ENCODE measurements at regions not wholly inside any gene's neighbourhood (a gene's known extent, or its start where the extent isn't known, plus 50 kb on each side); places are given as distances from the start of the nearest gene placed in this dataset.

DNA sequence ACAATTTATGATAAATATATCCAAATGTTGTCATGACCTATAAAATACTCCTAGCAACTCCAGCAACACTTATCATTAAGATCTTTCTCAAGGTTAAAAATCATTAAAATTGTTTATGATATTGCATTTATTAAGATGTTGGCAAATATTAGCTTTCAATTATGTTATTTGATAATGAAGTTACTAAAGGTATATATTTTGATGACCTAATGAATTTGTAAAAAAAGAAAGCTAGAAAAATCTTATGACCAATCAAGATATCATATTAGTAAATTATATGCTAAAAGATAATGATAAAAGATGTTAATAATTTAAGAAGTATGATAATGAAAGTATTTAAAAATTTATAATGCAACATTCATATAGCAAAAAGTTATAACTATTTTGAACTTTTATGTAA, 66.3 kb upstream of the RAB18 start:
- H3K27me3 ChIP-seq (ENCODE audit: control insufficient read depth, insufficient read depth, low read length, poor library complexity, severe bottlenecking): no peaks in the 10 kb centered on the region
- H3K9me3 ChIP-seq (ENCODE audit: control insufficient read depth, low read length): no peaks in the 10 kb centered on the region
- H3K36me3 ChIP-seq (ENCODE audit: control insufficient read depth, insufficient read depth, low read length): no peaks in the 10 kb centered on the region
- no peak overlapping the region for H3K27ac ChIP-seq (ENCODE audit: insufficient read depth, low read depth, low read length, poor library complexity, severe bottlenecking)
- no peak overlapping the region for H3K4me3 ChIP-seq (ENCODE audit: insufficient read depth, low read depth, low read length)
- H3K4me1 ChIP-seq (ENCODE audit: control insufficient read depth, insufficient read depth, low read length): no peaks in the 10 kb centered on the region

DNA sequence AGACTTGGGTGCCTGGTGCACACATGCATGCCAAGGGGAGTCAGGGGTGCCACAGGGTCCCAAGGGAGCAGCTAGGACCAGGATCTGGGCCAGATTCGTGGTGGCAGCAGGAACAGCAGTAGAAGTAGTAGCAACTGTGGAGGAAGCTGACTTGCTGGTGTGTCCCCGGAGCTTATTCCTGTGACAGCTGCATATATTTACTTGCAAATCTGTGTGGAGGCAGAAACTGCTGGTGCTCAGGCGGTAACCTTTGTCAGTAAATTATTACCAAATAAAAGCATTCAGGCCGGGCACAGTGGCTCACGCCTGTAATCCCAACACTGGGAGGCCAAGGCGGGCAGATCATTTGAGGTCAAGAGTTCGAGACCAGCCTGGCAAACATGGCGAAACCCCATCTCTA, 67.4 kb upstream of the RAB18 start:
- no peaks in the 10 kb centered on the region for H3K9me3 ChIP-seq (ENCODE audit: control insufficient read depth, low read length)
- H3K4me1 ChIP-seq (ENCODE audit: control insufficient read depth, insufficient read depth, low read length): no peaks in the 10 kb centered on the region
- no peak overlapping the region for H3K27ac ChIP-seq (ENCODE audit: insufficient read depth, low read depth, low read length, poor library complexity, severe bottlenecking)
- 80 to 84% methylated on average over 8 of the region's 8 CpGs for WGBS, 2 experiments
- H3K4me3 ChIP-seq (ENCODE audit: insufficient read depth, low read depth, low read length): no peak overlapping the region
- no peaks in the 10 kb centered on the region for H3K27me3 ChIP-seq (ENCODE audit: control insufficient read depth, insufficient read depth, low read length, poor library complexity, severe bottlenecking)
- no peaks in the 10 kb centered on the region for H3K36me3 ChIP-seq (ENCODE audit: control insufficient read depth, insufficient read depth, low read length)

DNA sequence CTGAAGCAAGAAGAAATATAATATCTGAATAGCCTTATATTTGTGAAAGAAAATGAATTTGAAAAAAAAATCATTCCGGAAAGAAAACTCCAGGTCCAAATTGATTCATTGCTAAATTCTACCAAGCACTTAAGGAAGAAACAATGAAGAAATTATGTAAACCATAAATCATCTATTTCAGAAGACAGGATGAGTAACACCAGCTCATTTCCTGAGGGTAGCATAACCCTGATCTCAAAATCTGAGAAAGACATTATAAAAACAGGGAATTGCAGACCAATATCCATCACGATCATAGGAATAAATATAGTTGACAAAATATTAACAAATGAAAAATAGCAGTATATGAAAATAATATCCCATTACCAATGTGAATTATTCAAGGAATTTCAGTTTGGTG, 70.1 kb upstream of the RAB18 start:
- Histone ChIP-seq H3K9me3 (ENCODE audit: control insufficient read depth, low read length) (no peaks in the 10 kb centered on the region), H3K4me1 (ENCODE audit: control insufficient read depth, insufficient read depth, low read length) (no peaks in the 10 kb centered on the region), H3K4me3 (ENCODE audit: insufficient read depth, low read depth, low read length) (no peak overlapping the region), H3K27ac (ENCODE audit: insufficient read depth, low read depth, low read length, poor library complexity, severe bottlenecking) (no peak overlapping the region), H3K36me3 (ENCODE audit: control insufficient read depth, insufficient read depth, low read length) (no peaks in the 10 kb centered on the region), H3K27me3 (ENCODE audit: control insufficient read depth, insufficient read depth, low read length, poor library complexity, severe bottlenecking) (no peaks in the 10 kb centered on the region)
- 89 to 100% methylated on average over 1 of the region's 2 CpGs for WGBS, 2 experiments

DNA sequence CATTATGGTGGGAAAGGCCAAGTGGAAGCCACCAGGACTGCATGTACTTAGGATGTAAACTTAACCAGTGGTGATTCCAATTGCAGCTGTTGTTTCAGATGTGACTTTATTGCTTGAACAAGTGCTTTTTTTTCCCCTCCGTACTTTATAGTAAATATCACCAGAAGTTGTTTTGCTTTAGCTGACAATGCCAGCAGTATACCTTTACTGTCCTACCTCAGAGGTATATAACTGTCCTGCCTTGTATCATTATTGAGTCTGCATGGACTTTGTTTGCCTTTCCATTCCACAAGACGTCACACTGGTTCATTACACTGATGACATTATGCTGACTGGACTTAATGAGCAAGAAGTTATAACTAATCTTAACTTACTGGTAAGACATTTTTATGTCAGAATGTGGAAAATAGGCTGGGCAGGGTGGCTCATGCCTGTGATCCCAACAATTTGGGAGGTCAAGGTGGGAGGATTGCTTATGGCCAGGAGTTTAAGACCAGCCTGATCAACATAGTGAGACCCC, 77.1 kb upstream of the RAB18 start:
- no peaks in the 10 kb centered on the region for H3K4me1 ChIP-seq (ENCODE audit: control insufficient read depth, insufficient read depth, low read length)
- H3K27me3 ChIP-seq (ENCODE audit: control insufficient read depth, insufficient read depth, low read length, poor library complexity, severe bottlenecking): no peaks in the 10 kb centered on the region
- no peaks in the 10 kb centered on the region for H3K36me3 ChIP-seq (ENCODE audit: control insufficient read depth, insufficient read depth, low read length)
- no peak overlapping the region for H3K27ac ChIP-seq (ENCODE audit: insufficient read depth, low read depth, low read length, poor library complexity, severe bottlenecking)
- no peak overlapping the region for H3K4me3 ChIP-seq (ENCODE audit: insufficient read depth, low read depth, low read length)
- 89 to 97% methylated on average over 2 of the region's 2 CpGs for WGBS, 2 experiments
- H3K9me3 ChIP-seq (ENCODE audit: control insufficient read depth, low read length): no peaks in the 10 kb centered on the region

DNA sequence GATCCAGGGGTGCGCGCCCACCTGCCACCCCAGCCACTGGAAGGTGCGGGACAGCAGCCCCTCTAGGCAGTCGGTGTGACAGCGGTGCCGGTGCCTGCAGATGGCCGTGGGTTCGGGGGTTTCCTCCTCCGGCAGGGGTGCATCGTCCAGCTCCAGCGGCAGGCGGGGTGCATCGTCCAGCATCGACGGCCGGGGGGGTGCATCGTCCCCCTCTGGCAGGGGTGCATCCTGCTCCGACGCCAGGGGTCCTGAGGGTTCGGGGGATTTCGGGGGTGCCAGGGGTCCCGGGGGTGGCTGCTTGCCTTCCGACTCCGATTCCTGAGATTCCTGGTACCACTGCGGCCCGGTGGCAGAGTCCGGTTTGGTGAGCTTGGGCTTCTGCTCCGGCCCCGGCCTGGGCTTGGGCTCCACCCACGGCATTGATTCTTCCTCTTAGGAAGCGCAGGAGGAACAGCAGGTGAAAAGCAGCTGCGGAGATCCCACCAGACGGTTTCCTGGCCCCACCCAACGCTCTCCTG, 90.2 kb upstream of the RAB18 start:
- H3K9me3 ChIP-seq (ENCODE audit: control insufficient read depth, low read length): no peaks in the 10 kb centered on the region
- no peak overlapping the region for H3K27ac ChIP-seq (ENCODE audit: insufficient read depth, low read depth, low read length, poor library complexity, severe bottlenecking)
- no peaks in the 10 kb centered on the region for H3K4me1 ChIP-seq (ENCODE audit: control insufficient read depth, insufficient read depth, low read length)
- H3K36me3 ChIP-seq (ENCODE audit: control insufficient read depth, insufficient read depth, low read length): no peaks in the 10 kb centered on the region
- H3K27me3 ChIP-seq (ENCODE audit: control insufficient read depth, insufficient read depth, low read length, poor library complexity, severe bottlenecking): no peaks in the 10 kb centered on the region
- H3K4me3 ChIP-seq (ENCODE audit: insufficient read depth, low read depth, low read length): no peak overlapping the region
- WGBS, 2 experiments: 95 to 96% methylated on average over 34 of the region's 34 CpGs

DNA sequence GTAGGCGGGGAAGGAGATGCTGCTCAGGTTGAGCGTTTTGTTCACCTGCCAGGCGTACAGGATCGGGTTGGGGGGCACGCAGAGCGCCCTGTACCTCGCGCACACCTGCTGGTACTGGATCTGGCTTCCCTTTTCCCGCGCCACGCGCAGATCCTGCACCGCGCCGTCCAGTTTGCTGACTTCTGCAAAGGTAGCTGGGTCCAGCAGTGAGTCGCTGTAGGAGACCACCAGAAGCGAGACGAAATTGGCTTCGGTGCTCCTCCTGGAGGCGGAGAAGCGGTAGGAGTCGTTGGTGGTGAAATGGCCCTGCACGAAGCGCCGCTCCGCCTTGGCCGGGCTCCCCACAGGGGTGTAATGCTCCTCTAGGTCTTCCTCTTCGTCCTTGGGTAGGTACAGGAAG, 90.7 kb upstream of the RAB18 start:
- no peaks in the 10 kb centered on the region for H3K27me3 ChIP-seq (ENCODE audit: control insufficient read depth, insufficient read depth, low read length, poor library complexity, severe bottlenecking)
- no peaks in the 10 kb centered on the region for H3K36me3 ChIP-seq (ENCODE audit: control insufficient read depth, insufficient read depth, low read length)
- H3K9me3 ChIP-seq (ENCODE audit: control insufficient read depth, low read length): no peaks in the 10 kb centered on the region
- H3K4me3 ChIP-seq (ENCODE audit: insufficient read depth, low read depth, low read length): no peak overlapping the region
- H3K4me1 ChIP-seq (ENCODE audit: control insufficient read depth, insufficient read depth, low read length): no peaks in the 10 kb centered on the region
- no peak overlapping the region for H3K27ac ChIP-seq (ENCODE audit: insufficient read depth, low read depth, low read length, poor library complexity, severe bottlenecking)
- WGBS, 2 experiments: 96% methylated on average over 28 of the region's 28 CpGs

DNA sequence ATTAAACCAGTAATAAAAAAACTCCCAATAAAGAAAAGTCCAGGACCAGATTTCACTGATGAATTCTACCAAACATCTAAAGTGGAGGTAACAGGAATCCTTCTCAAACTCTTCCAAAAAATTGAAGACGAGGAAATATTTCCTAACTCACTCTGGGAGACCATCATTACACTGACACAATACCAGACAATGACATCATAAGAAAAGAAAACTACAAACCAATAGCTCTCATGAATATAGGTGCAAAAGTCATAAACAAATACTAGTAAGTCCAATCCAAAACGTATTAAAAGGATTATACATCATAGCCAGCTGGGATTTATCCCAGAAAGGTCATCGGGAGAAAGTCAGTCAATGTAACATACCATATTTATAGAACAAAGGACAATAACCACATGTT, 94.0 kb upstream of the RAB18 start:
- WGBS, 2 experiments: 77 to 90% methylated on average over 3 of the region's 3 CpGs
- Histone ChIP-seq H3K4me1 (ENCODE audit: control insufficient read depth, insufficient read depth, low read length) (no peaks in the 10 kb centered on the region), H3K36me3 (ENCODE audit: control insufficient read depth, insufficient read depth, low read length) (no peaks in the 10 kb centered on the region), H3K27ac (ENCODE audit: insufficient read depth, low read depth, low read length, poor library complexity, severe bottlenecking) (no peak overlapping the region), H3K4me3 (ENCODE audit: insufficient read depth, low read depth, low read length) (no peak overlapping the region), H3K27me3 (ENCODE audit: control insufficient read depth, insufficient read depth, low read length, poor library complexity, severe bottlenecking) (no peaks in the 10 kb centered on the region), H3K9me3 (ENCODE audit: control insufficient read depth, low read length) (no peaks in the 10 kb centered on the region)

DNA sequence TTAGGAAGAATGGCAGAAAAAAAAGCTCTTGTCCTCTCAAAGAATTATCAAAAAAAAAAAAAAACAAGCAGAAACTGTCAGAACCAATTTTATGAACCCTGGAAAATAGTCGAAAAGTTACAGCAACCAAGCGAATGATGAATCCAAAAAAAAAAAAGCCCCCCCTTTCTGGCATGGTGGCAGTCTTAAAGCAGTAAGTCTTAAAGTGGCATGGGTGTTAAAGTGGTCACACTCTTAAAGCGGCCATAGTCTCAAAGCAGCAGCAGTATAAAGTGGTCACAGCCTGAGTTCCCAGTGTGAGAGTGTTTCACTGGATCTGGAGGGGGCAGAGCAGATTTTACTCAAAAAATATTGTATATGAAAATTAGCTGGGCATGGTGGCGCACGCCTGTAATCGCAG, 96.8 kb upstream of the RAB18 start:
- WGBS, 2 experiments: 91 to 96% methylated on average over 6 of the region's 6 CpGs

DNA sequence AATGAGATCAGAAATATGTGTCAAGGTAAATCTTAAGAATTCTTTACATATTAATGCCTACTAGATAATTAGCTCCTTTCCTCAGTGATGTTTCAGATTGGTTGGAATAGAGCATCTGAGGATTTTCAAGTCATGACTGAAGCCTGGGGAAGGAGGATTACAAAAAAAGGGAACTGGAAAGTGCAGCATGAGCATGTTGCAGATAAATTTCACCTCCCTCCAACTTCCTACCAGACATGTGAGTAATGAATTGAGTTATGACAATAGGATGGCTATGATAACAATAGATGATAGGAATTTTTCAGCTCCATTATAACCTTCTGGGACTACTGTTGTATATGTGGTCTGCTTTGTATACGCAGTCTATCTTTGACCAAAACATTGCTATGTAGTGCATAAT, 104.2 kb upstream of the RAB18 start:
- WGBS, 2 experiments: 45% methylated on average over 1 of the region's 1 CpG; no CpG with 5 or more reads in 1 of the 2 experiments
- Histone ChIP-seq H3K4me3 (ENCODE audit: insufficient read depth, low read depth, low read length) (no peak overlapping the region), H3K9me3 (ENCODE audit: control insufficient read depth, low read length) (no peaks in the 10 kb centered on the region), H3K27ac (ENCODE audit: insufficient read depth, low read depth, low read length, poor library complexity, severe bottlenecking) (no peak overlapping the region), H3K4me1 (ENCODE audit: control insufficient read depth, insufficient read depth, low read length) (no peaks in the 10 kb centered on the region), H3K36me3 (ENCODE audit: control insufficient read depth, insufficient read depth, low read length) (no peaks in the 10 kb centered on the region), H3K27me3 (ENCODE audit: control insufficient read depth, insufficient read depth, low read length, poor library complexity, severe bottlenecking) (no peaks in the 10 kb centered on the region)

More for the DNA sequence above, 96.8 kb upstream of the RAB18 start:
- Histone ChIP-seq H3K36me3 (ENCODE audit: control insufficient read depth, insufficient read depth, low read length) (no peaks in the 10 kb centered on the region), H3K4me1 (ENCODE audit: control insufficient read depth, insufficient read depth, low read length) (no peaks in the 10 kb centered on the region), H3K4me3 (ENCODE audit: insufficient read depth, low read depth, low read length) (no peak overlapping the region), H3K9me3 (ENCODE audit: control insufficient read depth, low read length) (no peaks in the 10 kb centered on the region), H3K27me3 (ENCODE audit: control insufficient read depth, insufficient read depth, low read length, poor library complexity, severe bottlenecking) (no peaks in the 10 kb centered on the region), H3K27ac (ENCODE audit: insufficient read depth, low read depth, low read length, poor library complexity, severe bottlenecking) (no peak overlapping the region)

DNA sequence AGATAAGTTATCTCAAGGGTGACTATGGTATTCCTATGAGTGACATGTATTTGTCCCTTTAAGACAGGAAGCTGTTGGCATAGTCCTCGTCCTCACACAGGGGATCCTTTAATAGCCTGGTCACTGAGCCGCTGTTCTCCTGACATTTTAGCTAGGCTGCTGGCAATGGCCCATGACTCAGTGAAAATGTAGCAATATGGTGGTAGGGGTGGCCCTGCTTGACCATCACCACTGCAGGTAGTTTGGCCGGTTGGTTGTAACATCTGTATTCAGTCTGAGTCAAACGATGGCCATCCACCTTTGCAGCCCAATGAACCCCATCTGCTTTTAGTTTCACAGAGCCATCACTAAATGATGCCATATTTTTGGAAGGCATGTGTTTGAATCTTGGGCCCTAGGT, 110.1 kb upstream of the RAB18 start:
- H3K27me3 ChIP-seq (ENCODE audit: control insufficient read depth, insufficient read depth, low read length, poor library complexity, severe bottlenecking): no peaks in the 10 kb centered on the region
- no peak overlapping the region for H3K27ac ChIP-seq (ENCODE audit: insufficient read depth, low read depth, low read length, poor library complexity, severe bottlenecking)
- H3K9me3 ChIP-seq (ENCODE audit: control insufficient read depth, low read length): no peaks in the 10 kb centered on the region
- H3K4me3 ChIP-seq (ENCODE audit: insufficient read depth, low read depth, low read length): no peak overlapping the region
- no peaks in the 10 kb centered on the region for H3K4me1 ChIP-seq (ENCODE audit: control insufficient read depth, insufficient read depth, low read length)
- 93 to 97% methylated on average over 4 of the region's 4 CpGs for WGBS, 2 experiments
- no peaks in the 10 kb centered on the region for H3K36me3 ChIP-seq (ENCODE audit: control insufficient read depth, insufficient read depth, low read length)

DNA sequence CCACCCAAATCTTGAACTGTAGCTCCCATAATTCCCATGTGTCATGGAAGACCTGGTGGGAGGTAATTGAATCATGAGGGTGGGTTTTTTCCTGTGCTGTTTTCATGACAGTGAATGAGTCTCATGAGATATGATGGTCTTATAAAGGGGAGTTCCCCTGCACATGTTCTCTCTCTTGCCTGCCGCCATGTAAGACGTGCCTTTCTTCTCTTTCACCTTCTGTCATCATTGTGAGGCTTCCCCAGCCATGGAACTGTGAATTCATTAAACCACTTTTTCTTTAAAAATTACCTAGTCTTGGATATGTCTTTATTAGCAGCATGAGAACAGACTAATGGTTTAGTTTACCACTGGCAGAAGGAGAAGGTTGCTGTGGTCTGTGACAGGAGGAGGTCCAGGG, 111.5 kb upstream of the RAB18 start:
- Histone ChIP-seq H3K4me3 (ENCODE audit: insufficient read depth, low read depth, low read length) (no peak overlapping the region), H3K36me3 (ENCODE audit: control insufficient read depth, insufficient read depth, low read length) (no peaks in the 10 kb centered on the region), H3K9me3 (ENCODE audit: control insufficient read depth, low read length) (no peaks in the 10 kb centered on the region), H3K27ac (ENCODE audit: insufficient read depth, low read depth, low read length, poor library complexity, severe bottlenecking) (no peak overlapping the region), H3K4me1 (ENCODE audit: control insufficient read depth, insufficient read depth, low read length) (no peaks in the 10 kb centered on the region), H3K27me3 (ENCODE audit: control insufficient read depth, insufficient read depth, low read length, poor library complexity, severe bottlenecking) (no peaks in the 10 kb centered on the region)
- WGBS, 2 experiments: 87 to 94% methylated on average over 2 of the region's 2 CpGs
